Neural cell (in vitro differentiated cells): ENCODE measurements at regions not wholly inside any gene's neighbourhood (a gene's known extent, or its start where the extent isn't known, plus 50 kb on each side); places are given as distances from the start of the nearest gene placed in this dataset.

ENCODE experiments used
- H2AFZ ChIP-seq: fragments of 200-600, 300-800 bp; sonication (generic), shearing (Covaris generic); 2 replicates; pipeline ENCODE4 v1.6.0; 2014; ENCODE audit warnings: low read depth, mild to moderate bottlenecking, antibody characterized with exemption, low read length, moderate library complexity
- H3F3A ChIP-seq: fragments of 200-600 bp; shearing (Covaris generic); 2 replicates; pipeline ENCODE4 v1.6.1; 2016; ENCODE audit warnings: mild to moderate bottlenecking, moderate library complexity, mixed read lengths, antibody characterized with exemption, low read length; ENCODE audit not compliant: insufficient read depth, poor library complexity, severe bottlenecking
- H3K27ac ChIP-seq: fragments of 200-600, 300-800 bp; sonication (generic), shearing (Covaris generic); 2 replicates; pipeline ENCODE4 v1.5.1; 2014; ENCODE audit warnings: mild to moderate bottlenecking, low read length, moderate library complexity
- H3K27me3 ChIP-seq: fragments of 300-800, 200-600 bp; sonication (generic), shearing (Covaris generic); 2 replicates; pipeline ENCODE4 v1.6.0; 2014; ENCODE audit warnings: mild to moderate bottlenecking, low read depth, low read length, moderate library complexity; ENCODE audit not compliant: insufficient read depth
- H3K36me3 ChIP-seq: fragments of 300-800, 200-600 bp; sonication (generic), shearing (Covaris generic); 2 replicates; pipeline ENCODE4 v1.5.1; 2014; ENCODE audit warnings: mild to moderate bottlenecking, antibody characterized with exemption, low read length, moderate library complexity; ENCODE audit not compliant: insufficient read depth
- H3K4me2 ChIP-seq: fragments of 300-800, 200-600 bp; sonication (generic), shearing (Covaris generic); 2 replicates; pipeline ENCODE4 v1.6.0; 2014; ENCODE audit warnings: mild to moderate bottlenecking, low read length
- H3K4me3 ChIP-seq: fragments of 300-800, 200-600 bp; sonication (generic), shearing (Covaris generic); 2 replicates; pipeline ENCODE4 v1.5.1; 2014; ENCODE audit warnings: mild to moderate bottlenecking, low read length, moderate library complexity
- H3K79me2 ChIP-seq: fragments of 200-600 bp; shearing (Covaris generic); replicated peaks from 2 replicates; pipeline ENCODE4 v1.6.0; 2014; ENCODE audit warnings: mild to moderate bottlenecking, low read length, moderate library complexity; ENCODE audit not compliant: insufficient read depth
- H3K9ac ChIP-seq: fragments of 300-800, 200-600 bp; sonication (generic), shearing (Covaris generic); 2 replicates; pipeline ENCODE4 v1.6.1; 2016; ENCODE audit warnings: mild to moderate bottlenecking, low read length, mixed read lengths
- H3K9me2 ChIP-seq: fragments of 200-600 bp; shearing (Covaris generic); 2 replicates; pipeline ENCODE4 v1.6.1; 2016; ENCODE audit warnings: mild to moderate bottlenecking, low read length, mixed read lengths; ENCODE audit not compliant: insufficient read depth
- H3K9me3 ChIP-seq: fragments of 200-600, 300-800 bp; sonication (generic), shearing (Covaris generic); 2 replicates; pipeline ENCODE4 v1.6.1; 2016; ENCODE audit warnings: mild to moderate bottlenecking, mixed run types, low read length, moderate library complexity, mixed read lengths
- H4K20me1 ChIP-seq: fragments of 200-600 bp; shearing (Covaris generic); 2 replicates; pipeline ENCODE4 v1.6.1; 2016; ENCODE audit warnings: mild to moderate bottlenecking, mixed run types; ENCODE audit not compliant: insufficient read depth
- CTCF ChIP-seq: fragments of 450-650 bp; IDR thresholded peaks from 2 replicates; pipeline ENCODE4 v1.5.1; 2014; ENCODE audit warnings: antibody characterized with exemption, mild to moderate bottlenecking, moderate library complexity; ENCODE audit not compliant: poor library complexity, severe bottlenecking
- EP300 ChIP-seq: fragments of 450-650 bp; conservative IDR thresholded peaks from 2 replicates; pipeline ENCODE4 v1.6.1; 2014; ENCODE audit warnings: antibody characterized with exemption, mild to moderate bottlenecking, moderate library complexity; ENCODE audit not compliant: poor library complexity, severe bottlenecking
- EZH2 ChIP-seq: fragments of 200-600, 300-800 bp; shearing (Covaris generic), sonication (generic); IDR thresholded peaks from 2 replicates; pipeline ENCODE4 v1.6.1; 2014; ENCODE audit warnings: antibody characterized with exemption, low read length, borderline replicate concordance, mild to moderate bottlenecking; ENCODE audit not compliant: insufficient read depth, poor library complexity, severe bottlenecking
- MXI1 ChIP-seq: fragments of 450-650 bp; conservative IDR thresholded peaks from 2 replicates; pipeline ENCODE4 v1.6.1; 2014; ENCODE audit warnings: antibody characterized with exemption, mild to moderate bottlenecking; ENCODE audit not compliant: poor library complexity, severe bottlenecking
- POLR2AphosphoS5 ChIP-seq: IDR thresholded peaks from 2 replicates; pipeline ENCODE4 v1.6.1; 2012
- RAD21 ChIP-seq: fragments of 450-650 bp; conservative IDR thresholded peaks from 2 replicates; pipeline ENCODE4 v1.6.1; 2014; ENCODE audit warnings: antibody characterized with exemption, mild to moderate bottlenecking, moderate library complexity
- REST ChIP-seq: IDR thresholded peaks from 2 replicates; pipeline ENCODE4 v1.6.1; 2012; ENCODE audit warnings: borderline replicate concordance
- SMC3 ChIP-seq: fragments of 450-650 bp; conservative IDR thresholded peaks from 2 replicates; pipeline ENCODE4 v1.6.1; 2014; ENCODE audit warnings: antibody characterized with exemption, mild to moderate bottlenecking, moderate library complexity; ENCODE audit not compliant: poor library complexity
- TAF1 ChIP-seq: IDR thresholded peaks from 2 replicates; pipeline ENCODE4 v1.6.1; 2012; ENCODE audit warnings: low read depth

DNA sequence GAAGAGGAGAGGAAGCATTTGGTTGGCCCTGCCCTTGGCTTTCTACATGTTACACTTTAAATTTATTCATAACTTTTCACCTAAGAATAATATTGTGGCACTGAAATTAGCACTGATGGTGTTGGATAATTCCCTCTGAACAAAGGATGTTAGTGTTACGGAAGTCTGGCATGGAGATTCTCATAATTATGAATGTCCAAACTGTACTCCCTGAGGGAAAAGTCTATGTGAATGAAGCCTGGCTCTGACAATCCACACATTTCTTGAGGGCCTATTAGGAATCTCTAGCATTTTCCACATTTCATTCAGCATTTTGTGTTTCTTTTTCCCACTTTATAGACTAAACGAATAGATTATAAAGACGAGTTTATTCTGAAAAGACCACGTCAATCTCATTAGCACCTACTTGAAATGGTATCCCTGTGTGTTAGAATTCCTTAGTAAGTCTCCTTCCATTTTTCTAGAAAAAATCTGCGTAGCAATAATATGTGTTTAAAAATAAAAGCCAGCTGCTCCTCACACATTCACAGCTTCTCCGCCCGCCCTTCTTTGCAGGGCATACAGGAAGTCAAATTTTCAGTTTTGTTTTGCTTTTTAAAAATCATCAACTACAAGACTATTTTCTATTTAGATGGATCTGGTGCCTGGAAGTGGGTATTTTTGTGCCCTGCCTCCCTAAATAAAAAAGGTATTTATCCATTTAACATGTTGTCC, 131.8 kb upstream of the PALS2 start:
- Histone ChIP-seq H3K79me2 (no peaks in the 10 kb centered on the region), H3F3A (no peaks in the 10 kb centered on the region), H3K27ac (no peak overlapping the region), H2AFZ (no peak overlapping the region), H3K4me3 (no peak overlapping the region), H3K9ac (no peak overlapping the region), H3K27me3 (no peaks in the 10 kb centered on the region), H4K20me1 (no peaks in the 10 kb centered on the region), H3K4me2 (no peak overlapping the region), H3K9me3 (no peaks in the 10 kb centered on the region), H3K36me3 (no peaks in the 10 kb centered on the region), H3K9me2 (no peaks in the 10 kb centered on the region)
- TF ChIP-seq SMC3 (no peak), POLR2AphosphoS5 (no peak), EP300 (no peak), REST (no peak), RAD21 (no peak), TAF1 (no peak), EZH2 (no peak), CTCF (no peak), MXI1 (no peak)

DNA sequence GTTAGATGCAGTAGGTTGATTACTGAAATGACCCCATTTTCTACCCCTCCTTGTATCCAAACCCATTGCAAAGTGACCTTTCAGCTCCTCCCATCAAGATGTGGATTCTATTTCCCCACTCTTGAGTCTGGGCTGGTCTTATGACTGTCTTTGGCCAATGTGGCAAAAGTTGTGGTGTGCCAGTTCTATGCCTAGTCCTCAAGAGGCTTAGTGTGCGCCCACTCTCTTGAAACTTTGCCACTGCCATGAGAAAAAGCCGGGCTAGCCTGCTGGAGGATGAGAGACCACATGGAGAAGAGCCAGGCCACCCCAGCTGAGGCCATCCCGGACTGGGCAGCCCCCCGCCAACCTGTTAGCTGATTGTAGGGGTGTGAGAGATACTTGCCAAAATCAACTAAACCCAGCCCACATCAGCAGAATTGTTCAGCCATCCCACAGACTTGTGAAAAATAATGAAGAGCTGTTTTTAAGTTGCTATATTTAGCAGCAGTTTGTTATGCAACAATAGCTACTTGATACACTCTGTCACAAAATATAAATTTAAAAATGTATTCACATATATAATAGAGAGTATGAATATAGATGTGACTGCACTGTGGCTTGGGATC, 131.0 kb upstream of the PALS2 start:
- H3K79me2 ChIP-seq: no peaks in the 10 kb centered on the region
- no peak overlapping the region for H3K9ac ChIP-seq
- no peak overlapping the region for H2AFZ ChIP-seq
- no peak for TF ChIP-seq SMC3
- TF ChIP-seq REST: no peak
- H4K20me1 ChIP-seq: no peaks in the 10 kb centered on the region
- no peak overlapping the region for H3K27ac ChIP-seq
- no peaks in the 10 kb centered on the region for H3K9me3 ChIP-seq
- H3F3A ChIP-seq: no peaks in the 10 kb centered on the region
- H3K4me3 ChIP-seq: no peak overlapping the region
- H3K27me3 ChIP-seq: no peaks in the 10 kb centered on the region
- no peaks in the 10 kb centered on the region for H3K36me3 ChIP-seq
- no peaks in the 10 kb centered on the region for H3K9me2 ChIP-seq
- no peak overlapping the region for H3K4me2 ChIP-seq
